Activated CD8-positive, alpha-beta memory T cell treated with anti-CD3 and anti-CD28 coated beads, Interleukin-2, amount 50 U/mL, for 48 hours (primary cell): ENCODE measurements at regions not wholly inside any gene's neighbourhood (a gene's known extent, or its start where the extent isn't known, plus 50 kb on each side); places are given as distances from the start of the nearest gene placed in this dataset.
"Not testable (repeated sequence)": the region's sequence is repeated elsewhere in the genome, so short reads cannot be mapped to it uniquely, and the experiment has no call there.

Experiments
- DNase-seq: peaks from one replicate; pipeline ENCODE4 v3.0.0-alpha.2; 2020

DNA sequence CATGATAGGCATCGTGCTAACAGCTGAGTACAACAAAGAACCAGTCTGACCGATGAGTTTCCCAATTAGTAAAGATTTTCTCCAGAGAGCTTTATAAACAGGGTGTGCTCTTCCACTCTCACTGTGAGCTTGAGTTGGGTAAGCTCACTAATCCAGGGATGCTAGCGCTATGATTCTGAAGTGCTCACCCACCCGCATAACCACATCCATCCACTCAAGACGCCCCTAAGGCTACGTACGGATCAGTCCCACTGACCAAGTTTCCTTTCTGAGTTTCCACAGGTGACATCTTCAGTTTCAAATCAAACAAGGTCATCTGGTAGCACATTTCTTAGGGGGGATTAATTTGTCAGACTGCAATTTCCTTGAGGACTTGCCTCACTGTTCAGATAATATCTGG is 141.1 kb upstream of the ABI3BP start:
- no peak for DNase-seq

GRCh38 chr3:101133652-101134051 is 140.4 kb upstream of the ABI3BP start:
- no peak for DNase-seq

- DNase-seq = not testable (repeated sequence)
Measured at GRCh38 chr3:101133197-101133596, 140.0 kb upstream of the ABI3BP start.

GRCh38 chr3:101131767-101132166 is 138.5 kb upstream of the ABI3BP start:
- DNase-seq = no peak

- no peak for DNase-seq
Measured at GRCh38 chr3:101128786-101129185, 135.6 kb upstream of the ABI3BP start.

GRCh38 chr3:101128001-101128400 is 134.8 kb upstream of the ABI3BP start:
- DNase-seq = no peak

- no peak for DNase-seq
Measured at GRCh38 chr3:101124125-101124524, 130.9 kb upstream of the ABI3BP start.

GRCh38 chr3:101123081-101123480 is 129.9 kb upstream of the ABI3BP start:
- DNase-seq = no peak

DNA sequence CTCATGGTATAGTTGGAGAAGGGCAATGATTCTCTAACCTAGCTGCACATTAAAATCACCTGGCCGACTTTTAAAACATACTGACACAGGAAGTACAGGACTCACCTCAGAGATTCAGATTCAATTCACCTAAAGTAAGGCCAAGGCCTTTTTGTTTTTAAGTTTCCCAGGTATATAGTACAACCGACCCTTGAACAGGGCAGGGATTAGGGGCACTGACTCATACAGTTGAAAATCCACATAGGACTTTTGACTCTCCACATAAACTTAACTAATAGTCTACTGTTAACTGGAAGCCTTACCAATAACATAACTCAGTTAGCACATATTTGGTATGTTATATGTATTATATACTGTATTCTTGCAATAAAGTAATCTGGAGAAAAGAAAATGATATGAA is 129.5 kb upstream of the ABI3BP start:
- DNase-seq = no peak

GRCh38 chr3:101120039-101120438 is 126.8 kb upstream of the ABI3BP start:
- DNase-seq = no peak

DNA sequence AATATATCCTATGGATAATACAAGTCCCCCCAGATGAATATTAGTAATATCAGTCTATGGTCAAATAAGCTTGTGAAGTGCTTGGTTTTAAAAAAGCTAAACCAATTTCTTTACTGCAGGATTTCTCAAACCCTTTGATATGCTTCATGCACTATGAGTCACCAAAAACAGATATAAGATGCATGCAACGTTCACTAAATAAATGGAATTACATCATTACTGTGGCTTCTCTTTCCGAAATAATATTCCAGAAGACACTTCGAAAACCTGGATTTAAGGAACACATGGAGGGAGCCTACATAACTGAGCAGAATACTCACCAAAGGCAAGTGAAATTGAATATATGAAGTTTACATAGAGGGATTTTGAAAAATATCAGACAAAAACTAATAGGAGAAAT is 126.3 kb upstream of the ABI3BP start:
- DNase-seq = no peak

- no peak for DNase-seq
Measured at GRCh38 chr3:101117980-101118379, 124.8 kb upstream of the ABI3BP start.

GRCh38 chr3:101117465-101117864 is 124.2 kb upstream of the ABI3BP start:
- DNase-seq = no peak

- not testable (repeated sequence) for DNase-seq
Measured at GRCh38 chr3:101110295-101110694, 117.1 kb upstream of the ABI3BP start.

- DNase-seq = no peak
Measured at GRCh38 chr3:101104321-101104720, 111.1 kb upstream of the ABI3BP start.

DNA sequence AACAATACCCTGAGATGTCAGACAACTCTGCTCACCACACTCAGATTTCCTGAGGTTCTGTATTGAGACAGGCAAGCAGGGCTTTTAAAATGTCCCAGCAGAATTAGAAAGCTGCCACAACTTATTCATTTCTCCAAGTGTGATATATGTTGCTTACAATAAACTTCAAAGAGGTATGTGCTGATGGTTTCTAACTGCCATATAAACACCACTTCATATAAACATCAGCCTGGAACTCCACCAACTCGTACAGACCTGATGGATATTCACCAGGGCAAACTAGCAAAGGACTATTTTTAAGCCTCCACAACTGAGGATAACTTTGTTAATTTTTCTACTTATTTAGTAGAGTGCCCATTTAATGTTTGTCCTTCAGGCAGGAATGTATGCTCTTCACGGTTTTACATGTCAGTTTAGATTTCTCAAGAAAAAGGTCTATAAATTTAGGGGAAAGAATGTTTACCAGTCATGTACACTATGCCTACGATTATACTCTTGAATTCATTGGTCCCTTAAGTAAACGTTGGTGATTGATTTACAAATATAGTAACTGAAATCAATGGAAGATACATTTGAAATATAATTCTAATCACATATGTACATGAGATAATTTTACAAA is 109.6 kb upstream of the ABI3BP start:
- DNase-seq = no peak

DNA sequence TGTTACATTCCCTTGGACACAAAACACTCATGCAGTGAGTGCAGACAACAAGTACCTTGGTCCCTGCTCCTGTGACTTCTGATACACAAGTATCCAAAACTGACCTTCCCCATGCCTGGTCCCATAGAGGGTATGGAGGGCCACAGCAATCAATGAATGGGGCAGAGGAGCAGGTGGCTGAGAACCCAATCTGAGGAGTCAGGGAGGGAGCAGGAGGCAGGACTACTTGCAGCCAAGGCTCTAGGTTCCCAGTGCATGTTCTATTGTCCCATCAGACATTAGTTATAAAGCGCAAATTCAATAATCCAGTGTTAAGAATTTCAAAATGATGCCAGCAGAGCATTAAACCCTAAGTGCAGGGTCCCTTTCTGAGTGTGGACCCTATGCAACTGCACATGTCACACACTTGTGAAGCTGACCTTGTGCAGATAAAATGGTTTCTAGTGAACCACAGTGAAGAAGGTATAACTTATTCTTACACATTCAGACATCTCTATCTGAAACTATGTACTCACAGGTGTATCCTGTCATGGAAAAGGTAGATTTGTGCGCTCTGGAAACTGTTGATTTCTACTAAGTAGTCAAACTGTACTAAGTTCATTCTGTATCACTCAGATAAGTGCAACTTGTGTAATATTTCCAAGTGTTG is 107.3 kb upstream of the ABI3BP start:
- DNase-seq = no peak

- DNase-seq = no peak
Measured at GRCh38 chr3:101099791-101100190, 106.6 kb upstream of the ABI3BP start.

DNA sequence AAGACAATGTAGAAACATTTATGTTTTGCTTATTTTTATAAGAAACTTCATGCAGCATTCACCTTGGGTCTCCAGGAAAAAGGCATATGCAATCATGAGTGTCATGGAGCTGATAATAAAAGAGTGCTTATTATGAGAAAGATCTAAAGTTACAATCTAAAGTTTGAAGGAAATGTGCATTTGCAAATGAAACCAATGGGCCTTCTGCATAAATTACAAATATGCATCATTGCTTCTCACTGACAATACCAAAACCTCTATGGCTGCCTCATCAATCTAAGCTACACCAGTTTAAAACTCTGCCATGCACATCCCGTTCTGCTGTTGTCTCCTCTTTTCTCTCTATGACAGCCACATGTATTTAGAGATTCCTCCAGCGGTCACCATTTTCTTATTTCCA is 103.2 kb upstream of the ABI3BP start:
- DNase-seq = no peak

- DNase-seq = no peak
Measured at GRCh38 chr3:101095693-101096430, 102.6 kb upstream of the ABI3BP start.

DNA sequence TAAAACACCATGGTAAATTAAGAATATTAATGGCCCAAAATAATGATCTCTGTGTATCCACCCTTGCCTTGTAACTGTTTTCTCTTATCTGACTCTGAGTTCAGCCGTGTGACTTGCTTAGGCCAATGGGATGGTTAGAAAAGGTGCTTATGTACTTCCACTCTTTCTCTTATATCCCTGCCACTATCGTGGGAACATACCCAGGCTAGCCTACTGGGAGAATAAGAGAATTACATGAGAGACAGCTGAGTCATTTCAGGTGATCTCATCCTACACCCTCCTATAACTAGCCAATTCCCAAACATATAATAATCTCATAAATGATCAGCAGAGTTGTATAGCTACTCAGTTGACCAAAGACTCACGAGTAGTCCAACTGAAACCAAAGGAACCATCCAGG is 98.3 kb upstream of the ABI3BP start:
- no peak for DNase-seq

GRCh38 chr3:101085752-101086151 is 92.5 kb upstream of the ABI3BP start:
- no peak for DNase-seq

DNA sequence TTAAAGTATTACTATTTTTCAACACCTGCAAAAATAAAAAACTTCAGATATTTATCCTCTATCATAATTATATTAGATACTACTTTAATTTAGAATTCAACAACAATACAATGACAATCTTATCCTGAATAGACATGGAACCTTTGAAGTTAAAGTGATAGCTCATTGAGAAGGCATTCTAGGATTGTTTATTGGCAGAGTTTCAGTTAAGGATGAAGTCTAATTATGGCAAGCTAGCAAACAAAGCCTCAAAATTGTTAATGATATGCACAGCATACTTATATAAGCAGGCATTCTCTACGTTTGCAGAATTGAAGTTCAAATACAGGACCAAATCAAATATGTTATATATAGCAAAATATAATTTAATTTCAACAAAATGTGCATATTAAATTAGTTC is 91.2 kb upstream of the ABI3BP start:
- DNase-seq = no peak

DNA sequence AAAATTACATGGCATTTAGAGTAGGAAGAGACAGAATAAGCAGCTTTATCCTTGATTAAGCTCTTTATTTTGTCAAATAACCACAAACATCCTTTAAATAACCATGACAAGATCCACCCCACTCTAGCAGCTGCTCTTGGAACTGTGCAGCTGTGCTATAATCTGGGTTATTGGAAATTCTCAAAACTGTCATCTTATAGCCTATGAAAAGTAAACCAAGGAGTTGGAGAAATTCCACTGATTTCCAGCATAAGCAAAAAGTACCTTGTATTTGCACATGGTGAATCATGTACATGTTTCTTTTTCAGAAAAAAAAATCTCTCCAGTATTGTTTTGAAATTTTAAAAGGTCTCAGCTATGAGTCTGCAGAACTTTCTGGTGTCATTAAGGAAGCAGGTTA is 88.8 kb upstream of the ABI3BP start:
- DNase-seq = no peak
